OCI-LY3 (cell line): ENCODE measurements at regions not wholly inside any gene's neighbourhood (a gene's known extent, or its start where the extent isn't known, plus 50 kb on each side); places are given as distances from the start of the nearest gene placed in this dataset.

Experiments used
- EZH2phosphoT487 ChIP-seq: fragments of 200-600 bp; shearing (Covaris generic); IDR thresholded peaks from 2 replicates; pipeline ENCODE4 v1.6.1; 2018; ENCODE audit warnings: antibody characterized with exemption, mixed run types, low read depth
- TF ChIP-seq, protein P1 (sequence below): fragments of 200-600, 300-600 bp; sonication (generic); IDR thresholded peaks from 2 replicates; pipeline ENCODE4 v1.5.1; 2014; ENCODE audit warnings: antibody characterized with exemption, low read length, low read depth

DNA sequence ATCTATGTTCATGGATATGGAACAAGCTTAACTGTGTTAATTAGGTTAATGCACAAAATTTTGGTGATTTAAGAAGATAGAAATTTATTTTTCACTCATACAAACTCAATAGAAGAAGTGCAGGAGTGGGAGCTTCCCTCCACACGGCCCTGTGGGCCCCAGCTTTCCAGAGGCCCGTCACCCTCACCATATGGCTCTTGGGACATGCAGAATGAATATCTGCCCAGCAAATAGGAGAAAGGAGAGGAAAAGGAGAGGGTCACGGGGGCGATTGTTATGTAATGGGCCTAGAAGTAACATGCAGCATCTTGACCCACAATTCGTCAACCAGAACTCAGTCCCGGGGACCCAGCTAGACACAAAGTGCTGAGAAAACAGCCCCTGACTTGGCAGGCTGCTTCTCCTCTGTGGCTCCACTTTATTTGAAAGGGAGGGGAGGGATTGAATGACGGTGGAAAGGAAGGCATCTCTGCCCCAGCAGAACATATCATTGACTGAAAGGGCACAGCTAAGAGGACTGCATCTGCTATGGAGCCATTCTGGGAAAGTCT, 648.2 kb upstream of the ID2 start:
- TF ChIP-seq, protein P1, sequence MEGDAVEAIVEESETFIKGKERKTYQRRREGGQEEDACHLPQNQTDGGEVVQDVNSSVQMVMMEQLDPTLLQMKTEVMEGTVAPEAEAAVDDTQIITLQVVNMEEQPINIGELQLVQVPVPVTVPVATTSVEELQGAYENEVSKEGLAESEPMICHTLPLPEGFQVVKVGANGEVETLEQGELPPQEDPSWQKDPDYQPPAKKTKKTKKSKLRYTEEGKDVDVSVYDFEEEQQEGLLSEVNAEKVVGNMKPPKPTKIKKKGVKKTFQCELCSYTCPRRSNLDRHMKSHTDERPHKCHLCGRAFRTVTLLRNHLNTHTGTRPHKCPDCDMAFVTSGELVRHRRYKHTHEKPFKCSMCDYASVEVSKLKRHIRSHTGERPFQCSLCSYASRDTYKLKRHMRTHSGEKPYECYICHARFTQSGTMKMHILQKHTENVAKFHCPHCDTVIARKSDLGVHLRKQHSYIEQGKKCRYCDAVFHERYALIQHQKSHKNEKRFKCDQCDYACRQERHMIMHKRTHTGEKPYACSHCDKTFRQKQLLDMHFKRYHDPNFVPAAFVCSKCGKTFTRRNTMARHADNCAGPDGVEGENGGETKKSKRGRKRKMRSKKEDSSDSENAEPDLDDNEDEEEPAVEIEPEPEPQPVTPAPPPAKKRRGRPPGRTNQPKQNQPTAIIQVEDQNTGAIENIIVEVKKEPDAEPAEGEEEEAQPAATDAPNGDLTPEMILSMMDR, result no peak
- no peak for TF ChIP-seq EZH2phosphoT487
